D721Med (cell line): ENCODE measurements at regions not wholly inside any gene's neighbourhood (a gene's known extent, or its start where the extent isn't known, plus 50 kb on each side); places are given as distances from the start of the nearest gene placed in this dataset.
"Not testable (repeated sequence)": the region's sequence is repeated elsewhere in the genome, so short reads cannot be mapped to it uniquely, and the experiment has no call there.

Experiments
- DNase-seq: peaks from one replicate; pipeline ENCODE4 v3.0.0; 2011; ENCODE audit warnings: low spot score; ENCODE audit not compliant: insufficient read length
- FAIRE-seq: peaks from 2 replicates; lab custom pipeline; 2011; peaks lifted over from hg19 to GRCh38; lab: Jason Lieb, UNC
- TF ChIP-seq, protein P1 (sequence below): IDR thresholded peaks from 2 replicates; pipeline ENCODE4 v1.5.1; 2012; ENCODE audit warnings: mild to moderate bottlenecking, control low read depth; ENCODE audit not compliant: insufficient read depth; ENCODE audit errors: missing control alignments

DNA sequence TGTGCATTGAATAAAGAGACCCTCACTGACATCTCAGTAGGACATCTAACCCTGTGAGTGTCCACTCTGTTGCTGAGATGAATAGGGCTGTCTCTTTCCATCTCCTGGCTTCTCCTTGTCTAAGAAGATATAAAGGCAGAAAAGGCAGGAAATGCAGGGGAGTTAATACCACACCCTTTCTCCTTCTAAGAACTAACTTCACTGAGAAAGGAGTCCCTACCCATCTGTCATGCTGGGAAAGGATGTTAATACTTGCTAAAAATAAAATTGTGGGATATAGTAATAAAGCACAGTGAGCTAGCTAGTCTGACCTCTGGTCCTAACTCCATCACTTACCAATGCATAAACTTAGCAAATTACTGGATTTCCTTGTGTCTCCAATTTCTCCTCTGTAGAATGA is 213.9 kb upstream of the FIGN start:
- no peak for DNase-seq
- TF ChIP-seq, protein P1, sequence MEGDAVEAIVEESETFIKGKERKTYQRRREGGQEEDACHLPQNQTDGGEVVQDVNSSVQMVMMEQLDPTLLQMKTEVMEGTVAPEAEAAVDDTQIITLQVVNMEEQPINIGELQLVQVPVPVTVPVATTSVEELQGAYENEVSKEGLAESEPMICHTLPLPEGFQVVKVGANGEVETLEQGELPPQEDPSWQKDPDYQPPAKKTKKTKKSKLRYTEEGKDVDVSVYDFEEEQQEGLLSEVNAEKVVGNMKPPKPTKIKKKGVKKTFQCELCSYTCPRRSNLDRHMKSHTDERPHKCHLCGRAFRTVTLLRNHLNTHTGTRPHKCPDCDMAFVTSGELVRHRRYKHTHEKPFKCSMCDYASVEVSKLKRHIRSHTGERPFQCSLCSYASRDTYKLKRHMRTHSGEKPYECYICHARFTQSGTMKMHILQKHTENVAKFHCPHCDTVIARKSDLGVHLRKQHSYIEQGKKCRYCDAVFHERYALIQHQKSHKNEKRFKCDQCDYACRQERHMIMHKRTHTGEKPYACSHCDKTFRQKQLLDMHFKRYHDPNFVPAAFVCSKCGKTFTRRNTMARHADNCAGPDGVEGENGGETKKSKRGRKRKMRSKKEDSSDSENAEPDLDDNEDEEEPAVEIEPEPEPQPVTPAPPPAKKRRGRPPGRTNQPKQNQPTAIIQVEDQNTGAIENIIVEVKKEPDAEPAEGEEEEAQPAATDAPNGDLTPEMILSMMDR, result no peak
- no peak for FAIRE-seq

DNA sequence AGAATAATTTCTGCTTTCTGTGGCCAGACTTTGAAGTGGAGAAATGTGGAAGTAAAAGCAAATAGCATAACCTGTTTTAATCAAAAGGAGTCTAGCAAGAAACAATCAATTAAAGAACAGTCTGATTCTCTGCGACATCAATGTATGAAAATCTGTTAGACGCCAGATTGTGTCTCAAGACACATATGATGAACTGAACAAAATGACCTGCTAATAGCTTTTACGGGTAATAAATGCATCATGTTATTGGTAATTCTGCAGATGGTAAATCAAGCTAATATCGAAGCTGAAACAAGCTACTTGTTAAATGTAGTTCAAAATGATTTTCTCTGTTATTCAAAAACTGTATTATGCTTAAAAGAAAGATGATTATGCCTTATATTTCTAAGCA is 208.5 kb upstream of the FIGN start:
- peak; percentile 95 for FAIRE-seq

DNA sequence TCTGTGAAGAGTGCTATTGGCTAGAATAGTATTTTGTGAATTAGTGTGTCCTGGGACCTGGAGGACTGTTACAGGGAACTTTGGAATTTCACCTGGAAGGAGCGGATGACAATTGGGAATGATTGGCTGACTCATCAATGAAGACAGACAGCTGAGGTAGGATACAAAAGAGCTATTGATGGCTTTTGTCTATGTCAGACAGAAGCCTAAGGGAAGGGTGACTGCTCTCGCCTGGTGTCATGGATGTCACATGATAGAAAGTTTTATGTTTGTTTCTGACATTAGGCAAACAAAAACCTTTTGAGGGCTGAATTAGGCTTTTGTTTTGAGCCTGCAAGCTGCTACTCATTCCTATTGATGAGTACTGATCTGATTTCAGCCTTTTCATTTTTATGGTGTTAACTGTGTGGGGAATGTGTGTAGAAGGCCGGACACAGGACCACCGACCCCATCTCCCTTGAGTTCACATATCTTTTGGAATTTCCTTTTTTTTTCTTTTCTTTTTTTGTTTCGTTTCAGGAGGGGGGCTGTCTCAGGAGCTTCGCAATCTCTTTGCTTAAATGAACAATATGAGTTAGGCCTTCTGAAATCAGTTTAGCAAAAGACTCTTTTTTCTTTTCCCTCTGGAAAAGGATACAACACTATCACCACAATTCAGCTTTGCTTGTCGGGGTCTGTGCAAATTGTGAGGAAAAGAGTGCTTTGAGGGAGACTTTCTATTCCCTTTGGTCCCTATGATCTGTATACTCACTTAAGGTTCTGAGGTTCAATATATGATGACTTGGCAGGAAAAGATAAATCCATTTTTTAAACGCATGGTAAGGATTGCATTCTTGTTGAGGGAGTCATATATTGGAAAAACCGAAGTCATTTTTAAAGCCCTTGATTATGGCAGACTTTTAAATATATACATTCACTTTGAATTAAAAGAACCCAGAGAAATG is 207.9 kb upstream of the FIGN start:
- DNase-seq, result no peak
- TF ChIP-seq, protein P1, result no peak

More for the DNA sequence above, 208.5 kb upstream of the FIGN start:
- no peak for DNase-seq
- TF ChIP-seq, protein P1, result no peak

DNA sequence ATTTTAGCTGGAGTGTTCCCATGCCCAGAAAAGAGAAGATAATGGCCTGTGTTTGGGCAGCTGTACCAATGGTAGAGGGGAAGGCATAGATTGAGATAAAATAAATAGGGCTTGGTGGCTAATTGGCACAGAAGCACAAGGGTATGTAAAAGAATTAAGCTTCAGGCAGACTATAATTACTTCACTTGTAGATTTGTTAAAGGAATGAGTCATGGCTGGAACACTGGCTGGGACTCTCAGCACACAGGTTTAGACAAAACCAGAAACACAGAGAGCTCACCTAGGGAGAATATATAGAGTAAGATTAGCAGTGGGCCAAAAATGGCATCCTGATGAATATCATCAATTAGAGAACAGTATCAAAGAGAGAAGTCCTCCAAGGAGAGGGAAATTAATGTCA is 198.3 kb upstream of the FIGN start:
- DNase-seq, result no peak
- TF ChIP-seq, protein P1, result no peak
- FAIRE-seq, result no peak

More for the DNA sequence above, 207.9 kb upstream of the FIGN start:
- no peak for FAIRE-seq

DNA sequence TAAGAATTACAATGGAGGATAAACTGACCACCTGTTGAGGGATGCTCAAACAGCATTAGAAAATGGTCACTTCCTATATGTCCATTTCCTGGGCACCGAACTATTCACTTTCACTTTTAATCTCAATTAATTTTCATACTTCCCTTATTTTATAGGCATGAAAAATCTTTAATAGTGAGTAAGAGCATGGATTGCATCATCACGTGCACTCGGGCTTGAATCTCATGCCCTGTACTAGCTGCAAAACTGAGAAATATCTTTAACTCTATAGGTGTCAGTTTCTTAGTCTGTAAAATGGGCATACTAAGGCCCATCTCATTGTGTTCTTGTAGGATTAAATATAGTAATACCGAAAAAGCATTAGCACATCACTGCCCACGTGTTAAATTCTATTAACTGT is 183.9 kb upstream of the FIGN start:
- DNase-seq, result no peak
- TF ChIP-seq, protein P1, result no peak
- FAIRE-seq, result no peak

DNA sequence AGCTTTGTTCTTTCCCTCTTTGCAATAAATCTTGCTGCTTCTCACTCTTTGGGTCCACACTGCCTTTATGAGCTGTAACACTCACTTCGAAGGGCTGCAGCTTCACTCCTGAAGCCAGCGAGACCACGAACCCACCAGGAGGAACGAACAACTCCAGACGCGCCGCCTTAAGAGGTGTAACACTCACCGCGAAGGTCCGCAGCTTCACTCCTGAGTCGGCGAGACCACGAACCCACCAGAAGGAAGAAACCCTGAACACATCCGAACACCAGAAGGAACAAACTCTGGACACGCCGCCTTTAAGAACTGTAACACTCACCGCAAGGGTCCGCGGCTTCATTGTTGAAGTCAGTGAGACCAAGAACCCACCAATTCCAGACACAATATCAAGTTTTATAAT is 178.7 kb upstream of the FIGN start:
- FAIRE-seq, DNase-seq: not testable (repeated sequence)

DNA sequence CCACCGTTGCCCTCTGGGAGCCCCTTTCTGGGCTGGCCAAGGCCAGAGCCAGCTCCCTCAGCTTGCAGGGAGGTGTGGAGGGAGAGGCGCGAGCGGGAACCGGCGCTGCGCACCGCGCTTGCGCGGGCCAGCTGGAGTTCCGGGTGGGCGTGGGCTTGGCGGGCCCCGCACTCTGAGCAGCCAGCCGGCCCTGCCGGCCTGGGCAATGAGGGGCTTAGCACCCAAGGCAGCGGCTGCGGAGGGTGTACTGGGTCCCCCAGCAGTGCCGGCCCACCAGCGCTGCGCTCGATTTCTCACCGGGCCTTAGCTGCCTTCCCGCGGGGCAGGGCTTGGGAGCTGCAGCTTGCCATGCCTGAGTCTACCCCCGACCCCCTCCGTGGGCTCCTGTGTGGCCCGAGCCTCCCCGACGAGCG is 177.7 kb upstream of the FIGN start:
- FAIRE-seq, DNase-seq: not testable (repeated sequence)

DNA sequence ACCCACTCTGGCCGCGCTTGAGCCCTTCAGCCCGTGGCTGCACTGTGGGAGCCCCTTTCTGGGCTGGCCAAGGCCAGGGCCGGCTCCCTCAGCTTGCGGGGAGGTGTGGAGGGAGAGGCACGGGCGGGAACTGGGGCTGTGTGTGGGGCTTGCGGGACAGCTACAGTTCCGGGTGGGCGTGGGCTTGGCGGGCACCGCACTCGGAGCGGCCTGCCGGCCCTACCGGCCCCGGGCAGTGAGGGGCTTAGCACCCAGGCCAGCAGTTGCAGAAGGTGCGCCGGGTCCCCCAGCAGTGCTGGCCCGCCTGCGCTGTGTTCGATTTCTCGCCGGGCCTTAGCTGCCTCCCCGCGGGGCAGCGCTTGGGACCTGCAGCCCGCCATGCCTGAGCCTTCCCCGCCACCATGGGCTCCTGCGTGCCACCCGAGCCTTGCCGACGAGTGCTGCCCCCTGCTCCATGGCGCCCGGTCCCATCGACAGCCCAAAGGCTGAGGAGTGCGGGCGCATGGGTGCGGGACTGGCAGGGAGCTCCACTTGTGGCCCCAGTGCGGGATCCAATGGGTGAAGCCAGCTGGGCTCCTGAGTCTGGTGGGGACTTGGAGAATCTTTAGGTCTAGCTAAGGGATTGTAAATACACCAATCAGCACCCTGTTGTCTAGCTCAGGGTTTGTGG is 173.7 kb upstream of the FIGN start:
- TF ChIP-seq, protein P1, result no peak
- DNase-seq (no peak), FAIRE-seq (no peak)
